Activated CD8-positive, alpha-beta T cell treated with anti-CD3 and anti-CD28 coated beads for 36 hours (primary cell): ENCODE measurements at regions not wholly inside any gene's neighbourhood (a gene's known extent, or its start where the extent isn't known, plus 50 kb on each side); places are given as distances from the start of the nearest gene placed in this dataset.

Source experiments
- ATAC-seq: fragments of 200-7000 bp; cut with Tn5 transposase; one replicate; pipeline ENCODE4 v1.10.0; 2021; ENCODE audit warnings: mild to moderate bottlenecking, moderate library complexity
- CTCF ChIA-PET: fragments of 350-600 bp; sonication (Branson Sonifier 250); formaldehyde crosslinking; loops from one replicate; lab custom pipeline; 2021; ENCODE audit warnings: antibody characterized with exemption; lab: Charles Lee
- POLR2A ChIA-PET: fragments of 350-600 bp; sonication (Branson Sonifier 250); formaldehyde crosslinking; loops from one replicate; lab custom pipeline; 2021; ENCODE audit warnings: antibody characterized with exemption; lab: Charles Lee
- DNase-seq: peaks from one replicate; pipeline ENCODE4 v3.0.0-alpha.2; 2020
- H3K27ac Mint-ChIP-seq: one replicate; pipeline ENCODE4 v1.8.0; 2021; ENCODE audit warnings: mild to moderate bottlenecking, mixed read lengths
- H3K27me3 Mint-ChIP-seq: one replicate; pipeline ENCODE4 v1.8.0; 2021; ENCODE audit warnings: mixed read lengths
- H3K36me3 Mint-ChIP-seq: one replicate; pipeline ENCODE4 v1.8.0; 2021; ENCODE audit warnings: low read depth, mixed read lengths
- H3K4me1 Mint-ChIP-seq: one replicate; pipeline ENCODE4 v1.8.0; 2021; ENCODE audit warnings: low read depth, mixed read lengths
- H3K4me3 Mint-ChIP-seq: one replicate; pipeline ENCODE4 v1.8.0; 2021; ENCODE audit warnings: mild to moderate bottlenecking, moderate library complexity, mixed read lengths
- H3K9me3 Mint-ChIP-seq: one replicate; pipeline ENCODE4 v1.8.0; 2021; ENCODE audit warnings: mixed read lengths
- CTCF ChIP-seq: fragments of 200-600 bp; IDR thresholded peaks from one replicate; pipeline ENCODE4 v1.8.0; 2022; ENCODE audit warnings: antibody characterized with exemption, mild to moderate bottlenecking
- intact Hi-C: fragments of 100-400 bp; cut with micrococcal nuclease; formaldehyde crosslinking; loops from one replicate; pipeline ENCODE4 v1.10.0; 2022

DNA sequence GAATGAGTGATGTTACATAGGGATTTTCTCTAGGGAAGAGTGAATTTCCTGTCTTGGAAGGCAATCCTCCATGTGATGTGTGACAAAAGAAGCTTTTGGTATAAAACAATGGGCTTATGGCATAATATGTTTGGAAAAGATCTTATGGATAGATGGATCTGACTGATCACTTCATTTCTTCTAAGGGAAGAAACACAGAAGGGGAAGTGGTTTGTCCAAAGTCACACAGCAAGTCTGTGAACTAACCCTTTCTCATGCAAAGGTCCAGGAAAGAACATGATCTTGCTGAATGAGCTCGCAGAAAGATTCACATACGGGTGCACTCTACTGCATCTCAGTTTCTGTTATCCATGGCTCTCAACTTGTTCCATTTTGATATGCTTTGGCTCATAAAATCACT lies 575.9 kb upstream of the JAG1 start:
- Mint-ChIP-seq H3K27me3 (no peaks in the 10 kb centered on the region), H3K36me3 (no peaks in the 10 kb centered on the region), H3K4me3 (no peak overlapping the region), H3K4me1 (no peaks in the 10 kb centered on the region), H3K9me3 (peaks cover 5% of the 10 kb centered on the region), H3K27ac (no peak overlapping the region)
- no peak for DNase-seq
- no peak for ATAC-seq
- ChIA-PET POLR2A (no interaction called here), CTCF (no interaction called here)
- intact Hi-C loops = no loop called here
- no peak for TF ChIP-seq CTCF

DNA sequence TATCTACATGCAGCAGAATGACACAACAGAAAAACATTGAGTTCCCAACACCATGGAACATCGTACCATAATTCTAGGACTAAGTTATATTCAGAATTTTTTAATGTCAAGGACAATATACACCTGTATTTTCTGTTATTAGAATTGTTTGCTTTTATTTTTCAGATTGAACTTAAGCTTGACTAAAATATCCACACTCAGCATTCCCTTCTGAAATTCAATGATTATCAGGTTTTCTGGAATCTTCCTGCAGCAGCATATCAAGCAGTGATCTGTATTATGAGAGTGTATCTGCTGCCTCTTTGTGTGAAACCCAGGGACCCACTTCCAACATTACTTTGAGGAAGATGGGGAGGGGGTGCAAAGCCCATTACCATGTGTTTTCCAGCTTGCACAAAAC lies 578.6 kb upstream of the JAG1 start:
- ATAC-seq = no peak
- no peaks in the 10 kb centered on the region for H3K4me1 Mint-ChIP-seq

DNA sequence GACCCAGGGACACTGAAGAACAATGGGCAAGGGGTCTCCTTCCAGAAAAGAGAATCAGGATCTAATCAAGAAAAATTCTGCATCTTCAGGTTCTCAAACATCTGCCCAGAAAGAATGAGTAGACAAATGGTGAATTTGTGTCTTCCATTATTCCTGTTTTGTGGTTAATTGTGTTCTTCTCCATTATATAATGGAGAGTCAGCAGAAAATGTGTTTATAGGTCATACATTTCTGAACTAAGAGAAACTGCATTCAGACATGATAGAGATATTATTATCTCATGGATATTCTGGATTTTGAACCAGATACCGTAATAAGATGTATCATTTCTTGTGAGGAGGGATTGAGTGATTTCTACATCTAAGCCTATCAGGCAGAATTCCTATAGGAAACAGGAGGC lies 581.7 kb upstream of the JAG1 start:
- DNase-seq (no peak), ATAC-seq (no peak)
- TF ChIP-seq CTCF = no peak
- Mint-ChIP-seq H3K9me3 (peaks cover 17% of the 10 kb centered on the region), H3K4me1 (no peaks in the 10 kb centered on the region), H3K27ac (no peak overlapping the region), H3K36me3 (no peaks in the 10 kb centered on the region), H3K4me3 (no peak overlapping the region), H3K27me3 (no peaks in the 10 kb centered on the region)
- intact Hi-C loops = no loop called here
- CTCF ChIA-PET = no interaction called here
- POLR2A ChIA-PET = no interaction called here

More for the DNA sequence above, 578.6 kb upstream of the JAG1 start:
- ChIA-PET POLR2A (no interaction called here), CTCF (no interaction called here)
- H3K4me3 Mint-ChIP-seq = no peak overlapping the region
- H3K36me3 Mint-ChIP-seq = no peaks in the 10 kb centered on the region
- no peaks in the 10 kb centered on the region for H3K27me3 Mint-ChIP-seq
- H3K27ac Mint-ChIP-seq = no peak overlapping the region
- intact Hi-C loops = no loop called here
- H3K9me3 Mint-ChIP-seq = peaks cover 11% of the 10 kb centered on the region
- TF ChIP-seq CTCF = no peak
- no peak for DNase-seq

- ATAC-seq = no peak
- Mint-ChIP-seq H3K27me3 (no peaks in the 10 kb centered on the region), H3K9me3 (peaks cover 18% of the 10 kb centered on the region), H3K4me1 (no peaks in the 10 kb centered on the region), H3K4me3 (no peak overlapping the region), H3K36me3 (no peaks in the 10 kb centered on the region), H3K27ac (no peak overlapping the region)
- ChIA-PET POLR2A (no interaction called here), CTCF (no interaction called here)
- no peak for TF ChIP-seq CTCF
- DNase-seq = no peak
- intact Hi-C loops = no loop called here
These were observed 582.1 kb upstream of the JAG1 start for GRCh38 chr20:11255860-11256259.

DNA sequence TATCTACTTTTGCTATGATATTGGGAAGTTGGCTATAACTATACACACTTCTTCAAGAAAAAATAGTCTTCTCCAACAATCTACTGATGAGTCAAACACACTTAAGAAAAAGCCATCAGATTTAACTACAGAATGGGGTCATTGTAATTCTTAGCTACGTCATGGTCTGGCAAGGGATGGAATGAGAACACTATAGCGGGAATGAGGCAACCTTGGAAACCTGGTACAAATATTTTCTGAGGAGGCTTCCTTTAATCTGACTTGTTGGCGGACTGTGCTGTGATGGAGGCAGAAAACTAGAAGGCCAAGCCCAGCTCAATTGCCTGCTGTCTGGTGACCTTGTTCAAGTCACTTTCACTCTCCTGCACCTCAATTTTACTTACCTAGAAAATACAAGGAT lies 586.8 kb upstream of the JAG1 start:
- no peak overlapping the region for H3K27ac Mint-ChIP-seq
- DNase-seq (no peak), ATAC-seq (no peak)
- CTCF ChIA-PET = no interaction called here
- H3K4me3 Mint-ChIP-seq = no peak overlapping the region
- no peak for TF ChIP-seq CTCF
- no peaks in the 10 kb centered on the region for H3K27me3 Mint-ChIP-seq
- H3K36me3 Mint-ChIP-seq = no peaks in the 10 kb centered on the region
- intact Hi-C loops = no loop called here
- H3K9me3 Mint-ChIP-seq = peaks cover 8% of the 10 kb centered on the region
- POLR2A ChIA-PET = no interaction called here
- no peaks in the 10 kb centered on the region for H3K4me1 Mint-ChIP-seq
